ENCODE measurements at regions not wholly inside any gene's neighbourhood (a gene's known extent, or its start where the extent isn't known, plus 50 kb on each side); places are given as distances from the start of the nearest gene placed in this dataset.

GRCh38 chr2:211157856-211158463 is 601.6 kb downstream of the CPS1 start:
- Histone ChIP-seq H4K20me1 (ENCODE audit: insufficient read depth) (no peaks in the 10 kb centered on the region), H3K9me2 (ENCODE audit: insufficient read depth) (no peaks in the 10 kb centered on the region), H3K9me3 (ENCODE audit: control insufficient read depth in 1 of 2, insufficient read depth in 1 of 2, low read depth in 1 of 2, low read length in 2 of 2) (no peaks in the 10 kb centered on the region), H2AFZ (ENCODE audit: low read depth, low read length, poor library complexity, severe bottlenecking) (peak overlapping the region; percentile 81), H3K9ac (ENCODE audit: low read length) (no peak overlapping the region), H3K4me3 (replicated peaks in 1 of 2; ENCODE audit: low read depth in 1 of 2, low read length in 2 of 2) (no peak overlapping the region), H3K79me2 (ENCODE audit: insufficient read depth, low read length) (no peaks in the 10 kb centered on the region), H3K27ac (ENCODE audit: low read depth, low read length) (no peak overlapping the region), H3K4me2 (ENCODE audit: low read length) (no peak overlapping the region), H3K4me1 (ENCODE audit: control insufficient read depth in 1 of 2, insufficient read depth in 2 of 2, low read length in 2 of 2) (no peaks in the 10 kb centered on the region), H3K27me3 (ENCODE audit: insufficient read depth, low read length) (no peaks in the 10 kb centered on the region), H3K36me3 (ENCODE audit: control insufficient read depth in 1 of 2, insufficient read depth in 2 of 2, low read length in 2 of 2) (no peaks in the 10 kb centered on the region)
- DNase-seq (ENCODE audit: low read depth, low spot score) (peak; percentile 57), ATAC-seq (peak; percentile 94)
- CTCF ChIA-PET = interaction anchor here (0.6 to 1.5 kb wide), 13 partner anchors 8 to 742 kb away, joined by 3 to 11 read pairs (median 4); no protein-coding TSS in a partner anchor
- BruUV-seq (replicated peaks) = no TSS peak
- POLR2A ChIA-PET = no interaction called here
- RAD21 ChIA-PET (ENCODE audit: low non-redundant PET in 1 of 2, low total read pairs in 2 of 2, uncharacterized antibody in 2 of 2, unreplicated experiment in 2 of 2) = interaction anchor here in 1 of 2 experiments (0.6 to 0.7 kb wide), 2 partner anchors 75 to 1153 kb away, joined by 3 to 4 read pairs; no protein-coding TSS in a partner anchor
- intact Hi-C loops (cut with micrococcal nuclease) = loop anchor here (1.0 to 5.0 kb wide), 3 partner anchors 73 to 541 kb away; no protein-coding TSS in a partner anchor
- no peak for TF ChIP-seq EGR1 (IDR thresholded peaks at IDR 0.05; ENCODE audit: low read depth)
- TF ChIP-seq TCF7L2 (IDR thresholded peaks at IDR 0.05; ENCODE audit: borderline replicate concordance, extremely low read depth, insufficient read depth, insufficient read length) = no peak
- TF ChIP-seq JUND (IDR thresholded peaks at IDR 0.05) = no peak
- TF ChIP-seq SRF (IDR thresholded peaks at IDR 0.05; ENCODE audit: low read depth) = no peak
- peak; percentile 21 for TF ChIP-seq YY1 (IDR thresholded peaks at IDR 0.05; ENCODE audit: extremely low read depth, insufficient replicate concordance, low read depth, low read length)
- no peak for TF ChIP-seq ZFX (IDR thresholded peaks at IDR 0.05)
- no peak for TF ChIP-seq REST (IDR thresholded peaks at IDR 0.05; ENCODE audit: low read depth)
- no peak for TF ChIP-seq EZH2phosphoT487 (IDR thresholded peaks at IDR 0.05; ENCODE audit: borderline replicate concordance)
- TF ChIP-seq CTCF (IDR thresholded peaks at IDR 0.05 in 2 of 3, conservative IDR thresholded peaks at IDR 0.05 in 1 of 3; ENCODE audit: borderline replicate concordance in 1 of 3, insufficient read depth in 1 of 3, low read depth in 2 of 3, low read length in 2 of 3) = peak; percentile 66 to 85 (median 80)
- no peak for TF ChIP-seq MAX (IDR thresholded peaks at IDR 0.05)
- TF ChIP-seq ZBTB33 (IDR thresholded peaks at IDR 0.05; ENCODE audit: extremely low read depth, insufficient replicate concordance, low read length) = no peak
- no peak for TF ChIP-seq SP1 (IDR thresholded peaks at IDR 0.05; ENCODE audit: low read depth)
- no peak for TF ChIP-seq CEBPB (IDR thresholded peaks at IDR 0.05; ENCODE audit: low read depth)
- no peak for TF ChIP-seq ELF1 (IDR thresholded peaks at IDR 0.05; ENCODE audit: borderline replicate concordance, low read depth)
- TF ChIP-seq EZH2 (IDR thresholded peaks at IDR 0.05) = no peak
- no peak for TF ChIP-seq ATF3 (IDR thresholded peaks at IDR 0.05)
- TF ChIP-seq FOSL1 (IDR thresholded peaks at IDR 0.05; ENCODE audit: low read depth) = no peak
- TF ChIP-seq ZNF274 (IDR thresholded peaks at IDR 0.05; ENCODE audit: low read depth, low read length) = no peak
- TF ChIP-seq RAD21 (IDR thresholded peaks at IDR 0.05; ENCODE audit: low read depth) = peak; percentile 61
- no peak for TF ChIP-seq CBX3 (IDR thresholded peaks at IDR 0.05; ENCODE audit: low read depth)

Measured in HCT116 (cell line).